ENCODE measurements at regions not wholly inside any gene's neighbourhood (a gene's known extent, or its start where the extent isn't known, plus 50 kb on each side); places are given as distances from the start of the nearest gene placed in this dataset.

GRCh38 chr2:225156853-225157451 is 114.7 kb upstream of the DOCK10 start:
- in situ Hi-C loops (cut with HindIII; ENCODE audit: low sequenced_read_pairs), result no loop called here

- in situ Hi-C loops (cut with HindIII; ENCODE audit: low sequenced_read_pairs), result no loop called here
These were observed 98.5 kb upstream of the DOCK10 start for GRCh38 chr2:225140723-225141122.

GRCh38 chr2:225137971-225138370 is 95.7 kb upstream of the DOCK10 start:
- in situ Hi-C loops (cut with HindIII; ENCODE audit: low sequenced_read_pairs), result no loop called here

- in situ Hi-C loops (cut with HindIII; ENCODE audit: low sequenced_read_pairs), result no loop called here
These were observed 94.3 kb upstream of the DOCK10 start for GRCh38 chr2:225136552-225136951.

GRCh38 chr2:225131898-225132297 is 89.6 kb upstream of the DOCK10 start:
- in situ Hi-C loops (cut with HindIII; ENCODE audit: low sequenced_read_pairs), result no loop called here

GRCh38 chr2:225130093-225130492 is 87.8 kb upstream of the DOCK10 start:
- in situ Hi-C loops (cut with HindIII; ENCODE audit: low sequenced_read_pairs), result no loop called here

GRCh38 chr2:225124311-225125017 is 82.2 kb upstream of the DOCK10 start:
- in situ Hi-C loops (cut with HindIII; ENCODE audit: low sequenced_read_pairs), result no loop called here

- in situ Hi-C loops (cut with HindIII; ENCODE audit: low sequenced_read_pairs), result no loop called here
These were observed 80.6 kb upstream of the DOCK10 start for GRCh38 chr2:225122583-225123486.

- in situ Hi-C loops (cut with HindIII; ENCODE audit: low sequenced_read_pairs), result no loop called here
These were observed 79.7 kb upstream of the DOCK10 start for GRCh38 chr2:225122007-225122406.

- in situ Hi-C loops (cut with HindIII; ENCODE audit: low sequenced_read_pairs), result no loop called here
These were observed 77.9 kb upstream of the DOCK10 start for GRCh38 chr2:225120186-225120585.

GRCh38 chr2:225117051-225117716 is 74.9 kb upstream of the DOCK10 start:
- in situ Hi-C loops (cut with HindIII; ENCODE audit: low sequenced_read_pairs), result no loop called here

- in situ Hi-C loops (cut with HindIII; ENCODE audit: low sequenced_read_pairs), result no loop called here
These were observed 72.6 kb upstream of the DOCK10 start for GRCh38 chr2:225114786-225115323.

- in situ Hi-C loops (cut with HindIII; ENCODE audit: low sequenced_read_pairs), result no loop called here
These were observed 71.2 kb upstream of the DOCK10 start for GRCh38 chr2:225113371-225114015.

GRCh38 chr2:225112362-225113126 is 70.3 kb upstream of the DOCK10 start:
- in situ Hi-C loops (cut with HindIII; ENCODE audit: low sequenced_read_pairs), result no loop called here

GRCh38 chr2:225108805-225109204 is 66.5 kb upstream of the DOCK10 start:
- in situ Hi-C loops (cut with HindIII; ENCODE audit: low sequenced_read_pairs), result no loop called here

GRCh38 chr2:225104971-225105370 is 62.7 kb upstream of the DOCK10 start:
- in situ Hi-C loops (cut with HindIII; ENCODE audit: low sequenced_read_pairs), result no loop called here

- in situ Hi-C loops (cut with HindIII; ENCODE audit: low sequenced_read_pairs), result no loop called here
These were observed 62.1 kb upstream of the DOCK10 start for GRCh38 chr2:225104321-225104720.

GRCh38 chr2:225103737-225104141 is 61.5 kb upstream of the DOCK10 start:
- in situ Hi-C loops (cut with HindIII; ENCODE audit: low sequenced_read_pairs), result no loop called here

- in situ Hi-C loops (cut with HindIII; ENCODE audit: low sequenced_read_pairs), result no loop called here
These were observed 58.6 kb upstream of the DOCK10 start for GRCh38 chr2:225100856-225101294.

GRCh38 chr2:225100269-225100668 is 58.0 kb upstream of the DOCK10 start:
- in situ Hi-C loops (cut with HindIII; ENCODE audit: low sequenced_read_pairs), result no loop called here

Data from DLD1 (cell line).